ENCODE measurements at regions not wholly inside any gene's neighbourhood (a gene's known extent, or its start where the extent isn't known, plus 50 kb on each side); places are given as distances from the start of the nearest gene placed in this dataset.

DNA sequence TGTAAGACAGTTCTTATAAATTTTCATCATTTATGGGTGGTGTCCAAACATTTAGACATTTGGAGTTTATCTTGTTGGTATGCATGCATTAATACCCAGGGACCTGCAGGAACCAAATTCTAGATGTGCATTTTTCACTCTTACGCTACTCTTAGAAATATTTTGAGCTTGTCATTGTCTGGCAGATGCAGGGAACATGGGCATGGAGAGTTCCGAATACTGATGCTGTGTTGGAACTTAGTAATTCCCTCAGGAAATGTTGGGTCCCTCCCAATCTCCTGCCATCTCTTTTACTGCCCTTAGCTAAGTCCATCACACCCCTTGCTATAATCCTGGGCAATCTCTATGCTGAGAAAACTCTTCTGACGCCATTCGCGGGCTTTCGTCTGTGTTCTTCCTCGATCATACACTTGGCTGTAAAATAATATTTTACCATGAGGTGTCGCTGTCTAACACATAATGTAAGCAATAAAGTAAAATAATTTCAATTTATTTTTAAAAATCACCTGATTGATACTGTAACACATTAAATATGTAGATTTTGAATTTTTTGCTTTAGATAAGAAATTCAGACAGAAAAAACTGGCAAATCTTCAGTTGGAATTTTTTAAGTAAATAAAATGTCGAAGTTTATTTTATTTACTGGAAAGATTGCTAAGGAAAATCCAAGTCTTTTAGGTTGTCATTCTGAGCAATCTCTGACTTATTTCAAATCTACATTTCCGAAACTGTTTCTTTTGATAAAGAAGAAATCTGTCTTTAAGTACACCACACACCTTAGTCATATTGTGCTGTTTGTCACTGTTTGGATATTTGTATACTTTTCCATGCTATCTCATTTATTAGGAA lies 304.1 kb upstream of the SSTR1 start:
- peak; percentile 70 for DNase-seq

DNA sequence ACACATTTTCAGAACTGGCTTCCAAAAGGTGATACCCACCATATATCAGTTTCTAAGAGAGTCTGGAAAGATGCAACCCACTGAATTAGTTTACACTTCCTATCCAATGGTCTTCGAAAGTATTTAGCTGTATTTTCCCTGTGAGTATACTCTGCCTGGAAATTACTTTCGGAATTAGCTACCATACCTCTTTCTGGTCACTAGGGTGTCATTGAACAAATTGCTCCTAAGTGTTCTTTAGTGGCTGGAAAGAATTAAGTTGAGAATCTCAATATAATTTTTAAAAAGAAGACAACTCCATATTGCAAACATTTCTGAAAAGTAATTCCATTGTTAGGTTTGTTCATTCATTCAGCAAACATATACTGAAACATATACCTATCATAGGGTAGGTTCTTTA lies 283.1 kb upstream of the SSTR1 start:
- DNase-seq = no peak

DNA sequence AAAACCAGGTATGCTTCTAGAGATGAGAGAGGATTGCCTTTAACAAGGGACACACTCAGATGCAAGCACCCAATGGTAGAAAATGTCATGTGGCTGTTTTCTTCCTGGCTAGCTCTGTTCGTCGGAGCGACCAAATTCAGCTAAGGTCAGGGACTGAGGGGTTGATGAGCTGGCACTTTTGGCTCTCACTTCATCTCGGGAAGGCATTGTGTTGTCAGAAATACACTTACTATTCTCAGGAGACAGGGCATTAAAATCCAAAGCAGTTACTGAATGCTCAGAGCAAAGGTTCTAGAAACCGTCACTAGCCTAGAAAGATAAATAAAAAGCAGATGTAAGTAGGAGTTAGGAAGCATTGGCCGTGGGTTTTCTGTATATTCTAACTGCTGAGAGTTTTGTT lies 275.7 kb upstream of the SSTR1 start:
- no peak for DNase-seq

DNA sequence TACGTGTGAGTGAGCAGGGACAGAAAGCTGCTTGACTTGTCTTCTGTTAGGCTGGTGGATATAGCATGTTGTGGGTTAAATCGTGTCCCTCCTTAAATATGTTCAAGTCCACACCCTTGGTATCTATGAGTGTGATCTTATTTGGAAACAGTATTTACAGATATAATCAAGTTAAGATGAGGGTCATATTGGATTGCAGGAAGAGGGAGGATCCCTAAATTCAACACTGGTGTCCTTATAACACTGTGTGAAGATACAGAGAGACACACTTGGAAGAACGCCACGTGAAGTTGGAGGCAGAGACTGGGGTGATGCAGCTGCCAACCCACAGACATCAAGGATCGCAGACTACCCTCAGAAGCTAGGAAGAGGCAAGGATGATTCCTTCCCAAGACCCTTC lies 275.2 kb upstream of the SSTR1 start:
- DNase-seq = no peak

DNA sequence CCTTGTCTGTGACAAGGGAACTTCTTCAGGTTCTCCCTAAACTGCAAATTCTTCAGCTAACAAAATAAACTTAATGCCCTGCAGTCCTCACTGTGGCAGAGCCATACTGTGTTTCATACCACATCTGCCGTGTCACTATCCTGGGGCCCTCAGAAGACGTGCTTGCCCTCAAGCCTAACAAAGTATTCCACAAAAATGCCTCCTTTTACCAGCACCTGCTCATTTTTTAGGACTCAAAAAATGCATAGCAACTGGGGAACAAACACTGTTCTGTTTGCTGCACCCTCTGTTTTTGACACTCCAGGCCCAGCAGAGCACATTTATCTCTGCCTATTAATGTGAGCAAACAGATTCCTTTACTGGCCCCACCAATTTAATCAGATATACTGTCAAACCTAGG lies 270.7 kb upstream of the SSTR1 start:
- no peak for DNase-seq

DNA sequence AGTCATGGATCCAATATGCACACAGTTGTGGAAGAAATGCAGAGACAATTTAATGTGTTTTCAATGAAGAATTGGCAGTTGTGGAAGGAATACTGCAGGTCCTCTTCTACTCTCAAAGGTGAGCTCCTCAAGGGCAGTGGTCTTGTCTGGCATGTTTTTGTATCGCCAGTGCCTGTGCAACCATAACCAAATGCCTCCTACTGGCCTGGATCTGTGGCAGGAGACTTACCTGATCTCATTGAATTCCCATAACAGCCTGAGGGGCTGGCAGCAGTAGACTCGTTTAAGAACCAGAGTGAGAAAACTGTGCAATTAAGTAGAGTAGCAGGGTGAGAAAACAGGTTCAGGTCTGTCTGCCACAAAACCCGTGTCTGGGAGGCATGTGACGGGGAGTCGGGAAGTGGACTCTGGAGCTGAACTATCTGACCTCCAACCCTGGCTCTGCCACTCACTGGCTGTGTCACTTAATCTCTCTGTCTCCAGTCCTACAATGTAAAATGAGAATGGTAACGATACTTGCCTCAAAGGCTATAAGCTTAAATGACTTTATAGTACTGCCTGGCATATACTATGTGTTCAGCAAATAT lies 268.2 kb upstream of the SSTR1 start:
- DNase-seq = no peak

DNA sequence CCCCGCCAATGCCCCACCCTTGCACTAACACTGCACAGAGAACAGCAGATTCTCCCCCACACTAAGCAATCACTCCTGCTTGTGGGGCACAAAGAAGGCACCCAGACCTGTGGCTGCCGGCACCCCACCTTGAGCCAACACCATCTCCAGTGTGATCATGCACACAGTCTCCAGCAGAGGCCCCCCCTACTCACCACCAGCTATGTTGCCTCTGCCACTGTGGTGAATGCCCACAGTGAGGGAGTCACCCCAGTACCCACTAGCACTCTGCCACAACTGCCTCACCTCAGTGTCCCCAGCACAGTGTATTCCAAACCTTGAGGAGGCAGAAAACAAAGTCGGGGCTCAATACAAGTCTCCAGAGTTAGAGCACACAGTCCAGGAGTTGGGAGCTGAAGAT lies 261.7 kb upstream of the SSTR1 start:
- DNase-seq = no peak

DNA sequence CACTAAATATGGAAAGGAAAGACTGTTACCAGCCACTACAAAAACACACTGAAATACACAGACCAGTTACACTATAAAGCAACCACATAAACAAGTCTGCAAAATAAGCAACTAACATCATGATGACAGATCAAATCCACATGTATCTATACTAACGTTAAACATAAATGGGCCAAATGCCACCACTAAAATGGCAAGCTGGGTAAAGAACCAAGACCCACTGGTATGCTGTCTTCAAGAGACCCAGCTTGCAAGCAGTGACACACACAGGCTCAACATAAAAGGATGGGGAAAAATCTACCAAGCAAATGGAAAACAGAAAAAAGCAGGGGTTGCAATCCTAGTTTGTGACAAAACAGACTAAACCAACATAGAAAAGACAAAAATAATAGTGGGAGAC lies 260.9 kb upstream of the SSTR1 start:
- no peak for DNase-seq

DNA sequence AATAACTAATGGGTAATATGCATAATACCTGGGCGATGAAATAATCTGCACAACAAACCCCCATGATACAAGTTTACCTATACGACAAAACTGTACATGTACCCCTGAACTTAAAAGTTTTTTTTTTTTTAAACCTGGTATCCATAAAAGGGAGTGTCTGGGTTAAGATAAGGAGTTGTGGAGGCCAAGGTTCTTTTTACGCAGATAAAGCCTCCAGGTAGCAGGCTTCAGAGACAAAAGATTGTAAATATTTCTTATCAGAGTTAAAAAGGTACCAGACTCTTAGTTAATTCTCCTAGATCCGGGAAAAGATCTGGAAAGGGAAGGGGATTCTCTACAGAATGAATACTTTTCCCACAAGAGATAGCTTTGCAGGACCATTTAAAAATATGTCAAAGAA lies 259.4 kb upstream of the SSTR1 start:
- no peak for DNase-seq

DNA sequence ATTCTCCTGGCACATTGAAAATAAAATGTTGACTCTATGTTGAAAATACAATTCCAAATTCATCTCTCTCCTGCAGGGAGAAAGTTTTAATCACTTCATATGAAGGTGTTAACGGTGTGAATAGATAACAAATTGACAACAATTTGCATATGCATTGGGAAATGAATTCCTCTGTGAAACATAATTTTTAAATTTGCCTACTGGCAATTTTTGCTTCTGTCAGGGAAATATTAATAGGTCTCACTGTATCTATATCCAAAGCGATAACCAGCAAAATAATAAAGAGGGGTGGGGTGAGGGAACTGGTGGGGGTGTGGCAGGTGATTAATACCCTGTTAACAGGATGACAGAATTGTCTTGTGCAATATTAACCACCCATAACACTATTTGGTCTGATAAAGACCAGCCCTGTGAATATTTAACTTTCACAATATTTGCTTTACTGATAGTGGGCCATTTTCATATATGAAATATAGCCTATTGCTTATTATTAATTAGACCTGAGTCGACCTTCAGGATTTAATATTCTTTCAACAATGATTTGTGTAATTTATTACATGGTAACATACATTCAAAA lies 239.0 kb upstream of the SSTR1 start:
- no peak for DNase-seq

DNA sequence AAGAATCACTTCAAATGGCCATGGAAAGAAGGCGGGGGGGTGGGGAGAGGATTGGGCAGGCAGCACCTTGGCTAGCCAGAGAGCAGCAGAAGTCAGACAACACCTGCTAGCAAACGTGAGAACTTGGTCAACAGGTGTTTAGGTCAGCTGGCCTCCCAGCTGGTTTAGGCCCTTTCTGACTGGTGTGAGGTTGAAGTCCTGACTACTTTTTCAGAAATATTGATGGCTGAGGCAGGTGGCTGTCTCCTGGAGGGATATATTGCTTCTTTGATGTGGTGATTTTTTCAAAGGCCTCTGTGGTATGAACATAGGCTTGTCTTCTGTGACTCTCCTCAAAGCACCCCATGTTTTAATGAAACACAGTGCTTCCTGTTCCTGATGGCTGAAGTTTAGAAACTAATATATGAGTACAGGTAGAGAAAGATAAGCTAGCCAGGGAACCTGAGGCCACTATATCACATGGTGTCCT lies 238.2 kb upstream of the SSTR1 start:
- DNase-seq = no peak

DNA sequence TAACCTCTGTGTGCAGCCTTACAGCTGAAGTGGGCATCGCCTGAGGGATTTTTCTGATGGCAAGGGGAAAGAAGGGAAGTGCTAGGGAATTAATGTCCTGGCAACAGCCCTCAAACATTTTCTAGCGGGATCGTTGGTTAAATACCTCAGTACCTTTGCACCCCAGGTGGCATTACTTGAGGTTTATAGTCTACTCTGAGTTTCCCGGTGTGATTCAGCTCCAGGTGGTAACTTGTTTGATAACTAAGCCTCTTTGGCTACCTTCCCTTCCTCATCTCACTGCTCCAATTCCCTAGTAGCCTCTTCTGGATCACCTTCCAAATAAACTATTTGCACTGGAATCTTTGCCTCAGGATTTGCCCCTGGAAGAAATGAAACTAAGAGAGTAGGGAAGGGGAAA lies 237.0 kb upstream of the SSTR1 start:
- no peak for DNase-seq

DNA sequence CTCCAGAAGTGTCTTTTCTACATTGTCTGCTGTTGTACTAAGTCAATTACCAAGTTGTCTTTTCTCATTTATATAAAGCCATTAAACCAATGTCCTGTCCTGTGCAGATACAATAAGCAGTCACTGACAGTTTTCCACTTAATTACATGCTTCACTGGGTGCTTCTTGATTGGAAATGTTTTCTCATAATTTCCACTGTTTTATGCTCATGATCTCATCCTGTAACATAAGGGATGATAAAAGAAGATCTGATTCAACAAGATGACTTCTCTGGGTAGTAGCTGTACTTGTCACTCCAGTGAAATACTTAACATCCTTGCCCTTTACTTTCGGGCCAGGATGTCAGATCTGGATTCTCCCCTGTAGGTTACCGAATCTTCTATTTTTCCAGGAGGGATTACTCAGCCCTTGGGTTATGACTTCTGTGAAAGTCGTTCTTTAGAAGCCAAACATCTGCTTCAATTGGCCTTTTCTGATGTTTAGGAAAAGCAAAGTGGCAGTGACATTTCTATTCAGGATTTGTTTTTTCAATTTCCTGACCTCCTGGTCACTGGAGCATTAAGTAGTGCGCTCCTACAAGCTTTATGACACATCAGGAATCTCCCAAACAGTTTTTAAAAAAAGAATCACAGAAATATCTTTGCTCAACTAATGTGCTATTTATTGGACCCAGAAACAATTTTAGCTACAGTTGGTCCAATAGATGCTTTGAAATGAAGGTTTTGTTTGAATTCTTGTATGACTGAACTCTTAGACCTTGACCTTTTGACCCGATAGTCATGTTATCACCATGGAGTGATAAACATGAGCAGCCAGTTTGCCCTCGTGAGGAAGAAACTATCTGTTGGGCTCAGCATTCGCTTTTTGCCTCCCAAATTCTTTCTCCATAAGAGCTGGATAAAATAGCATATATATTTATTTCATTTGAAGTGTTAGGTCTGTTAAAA lies 234.5 kb upstream of the SSTR1 start:
- DNase-seq = peak; percentile 31

DNA sequence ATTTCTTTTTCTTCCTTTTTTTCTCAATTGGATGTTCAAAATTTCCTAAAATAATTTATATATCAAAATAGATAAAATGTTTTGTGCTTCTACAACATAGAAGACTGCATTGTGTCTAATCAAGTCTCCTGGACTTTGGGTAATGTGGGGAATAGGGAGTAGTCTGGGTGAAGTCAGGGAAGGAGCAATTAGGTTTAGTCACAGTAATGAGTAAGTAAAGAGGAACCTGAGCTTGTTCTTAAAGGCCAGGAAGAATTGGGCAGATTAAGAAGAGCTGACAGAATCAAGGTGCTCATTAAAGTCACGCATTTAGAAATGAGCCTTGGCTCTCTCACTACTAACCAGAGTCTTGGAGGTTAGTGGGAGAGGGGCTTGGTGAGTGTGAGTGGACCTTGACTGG lies 233.3 kb upstream of the SSTR1 start:
- DNase-seq = peak; percentile 3

DNA sequence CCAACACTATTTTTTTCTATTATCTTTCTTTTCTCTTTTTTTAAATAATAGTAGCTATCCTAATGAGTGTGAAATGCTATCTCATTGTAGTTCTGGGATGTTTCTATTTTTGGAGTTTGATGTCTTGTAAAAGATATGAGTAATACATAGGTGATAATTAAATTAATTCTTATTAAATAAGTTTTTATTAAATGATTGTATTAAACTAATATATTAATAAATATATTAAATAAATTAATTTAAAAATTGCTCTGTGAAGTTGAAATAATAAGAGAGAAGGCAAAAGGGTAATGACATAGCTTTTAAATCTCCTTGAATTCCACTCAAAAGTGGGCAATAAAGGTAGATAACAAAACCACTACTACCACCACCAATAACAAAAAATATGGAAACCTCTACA lies 230.2 kb upstream of the SSTR1 start:
- DNase-seq = no peak

DNA sequence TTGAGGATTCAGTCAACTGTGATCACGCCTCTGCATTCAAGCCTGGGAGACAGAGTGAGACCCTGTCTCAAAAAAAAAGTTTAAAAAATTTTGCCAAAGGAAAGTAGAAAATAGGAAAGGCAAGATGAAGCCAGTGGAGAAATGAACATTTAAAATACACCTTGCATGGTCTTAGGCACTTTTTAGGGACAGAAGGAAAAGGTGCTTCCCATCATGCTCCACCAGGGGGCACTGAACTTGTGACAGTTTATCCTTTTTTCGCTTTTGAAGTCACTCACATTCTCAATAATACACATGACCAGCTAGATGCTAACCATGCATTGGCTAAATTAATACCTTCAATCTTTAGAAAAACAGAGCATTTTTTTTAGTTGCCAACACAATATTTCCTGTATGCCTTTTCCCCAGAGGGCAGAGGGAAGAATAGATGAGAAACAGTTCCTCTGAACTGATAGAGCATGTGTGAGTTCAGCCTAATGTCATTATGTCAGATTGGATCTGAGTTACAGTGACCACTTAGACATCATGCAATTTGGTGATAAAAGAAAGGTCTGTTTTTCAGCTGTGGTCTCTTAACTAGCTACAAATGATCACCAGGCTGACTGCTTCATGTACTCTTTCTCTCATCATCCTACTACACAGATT lies 221.8 kb upstream of the SSTR1 start:
- DNase-seq = peak; percentile 67

DNA sequence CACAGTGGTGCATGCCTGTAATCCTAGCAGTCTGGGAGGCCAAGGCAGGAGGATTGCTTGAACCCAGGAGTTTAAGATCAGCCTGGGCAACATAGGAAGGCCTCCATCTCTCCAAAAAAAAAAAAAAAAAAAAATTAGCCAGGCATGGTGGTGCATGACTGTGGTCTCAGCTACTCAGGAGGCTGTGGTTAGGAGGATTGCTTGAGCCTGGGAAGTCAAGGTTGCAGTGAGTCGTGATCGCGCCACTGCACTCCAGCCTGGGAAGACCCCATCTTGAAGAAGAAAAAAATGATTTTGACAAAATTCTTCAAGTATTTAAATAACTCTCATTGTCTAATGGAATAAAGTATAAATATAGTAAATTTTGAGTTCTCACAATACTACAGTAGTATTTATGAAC lies 219.2 kb upstream of the SSTR1 start:
- peak; percentile 52 for DNase-seq

DNA sequence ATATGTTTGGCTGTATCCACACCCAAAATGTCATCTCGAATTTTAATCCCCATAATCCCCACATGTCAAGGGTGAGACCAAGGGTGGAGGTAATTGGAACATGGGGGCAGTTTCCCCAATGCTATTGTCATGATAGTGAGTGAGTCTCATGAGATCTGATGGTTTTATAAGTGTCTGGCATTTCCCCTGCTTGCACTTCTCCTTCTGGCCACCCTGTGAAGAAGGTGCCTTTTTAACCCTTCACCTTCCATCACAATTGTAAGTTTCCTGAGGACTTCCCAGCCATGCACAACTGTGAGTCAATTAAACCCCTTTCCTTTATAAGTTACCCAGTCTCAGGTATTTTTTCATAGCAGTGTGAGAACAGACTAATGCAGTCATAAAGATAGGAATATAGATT lies 216.7 kb upstream of the SSTR1 start:
- DNase-seq = no peak

DNA sequence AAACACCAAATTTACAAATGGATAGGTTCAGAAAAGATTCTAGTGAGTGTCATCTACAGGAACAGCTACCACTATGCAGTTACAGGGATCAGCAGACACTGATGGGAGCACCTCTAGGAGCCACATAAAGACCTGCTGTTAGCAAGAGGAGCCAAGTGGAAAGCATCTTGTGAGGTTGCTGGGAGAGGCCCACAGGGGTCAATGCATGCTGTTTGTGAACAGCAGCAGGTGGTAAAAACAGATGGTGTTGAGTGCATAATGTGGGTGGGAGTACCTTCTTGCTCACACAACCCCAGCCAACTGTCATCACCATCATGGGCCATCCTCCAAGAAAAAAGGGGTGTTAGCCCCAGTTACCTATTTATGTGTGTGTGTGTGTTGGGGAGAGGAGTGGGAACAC lies 215.2 kb upstream of the SSTR1 start:
- DNase-seq = no peak

DNA sequence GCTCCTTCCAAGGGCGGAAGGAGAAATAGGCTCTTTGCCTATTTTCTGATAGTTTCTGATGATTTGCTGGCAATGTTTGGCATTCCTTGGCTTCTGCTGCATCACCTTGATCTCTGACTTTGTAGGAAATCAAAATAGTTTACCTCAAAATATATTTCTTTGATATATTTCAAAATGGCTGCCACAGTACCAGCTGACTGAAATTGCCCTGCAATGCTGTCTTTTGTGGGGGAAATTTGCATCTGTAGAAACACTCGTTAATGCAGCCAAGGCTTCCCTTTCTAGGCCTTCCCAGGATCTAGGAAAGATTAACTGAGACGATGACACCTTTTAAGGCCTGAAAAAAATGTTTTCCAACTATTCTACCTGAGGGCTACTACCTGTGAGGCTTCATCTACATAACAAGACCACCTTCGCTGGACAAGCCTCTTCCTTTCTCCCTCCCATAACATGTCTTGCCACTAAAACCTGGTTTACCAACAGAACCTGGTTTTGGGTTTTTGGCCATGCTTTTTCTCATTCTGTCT lies 212.8 kb upstream of the SSTR1 start:
- no peak for DNase-seq

DNA sequence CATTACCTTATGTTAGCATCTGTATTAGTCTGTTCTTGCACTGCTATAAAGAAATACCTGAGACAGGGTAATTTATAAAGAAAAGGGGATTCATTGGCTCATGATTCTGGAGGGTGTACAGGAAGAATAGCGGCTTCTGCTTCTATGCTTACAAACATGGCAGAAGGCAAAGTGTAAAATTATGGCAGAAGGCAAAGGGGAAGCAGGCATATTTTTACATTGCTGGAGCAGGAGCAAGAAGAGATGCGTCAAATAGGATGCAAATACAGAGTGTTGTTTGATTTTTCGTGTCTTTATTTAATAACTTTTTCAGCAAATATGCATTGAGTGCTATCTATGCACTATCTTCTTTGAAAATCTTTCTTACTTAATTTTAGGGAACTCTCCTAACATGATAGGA lies 210.7 kb upstream of the SSTR1 start:
- DNase-seq = no peak

DNA sequence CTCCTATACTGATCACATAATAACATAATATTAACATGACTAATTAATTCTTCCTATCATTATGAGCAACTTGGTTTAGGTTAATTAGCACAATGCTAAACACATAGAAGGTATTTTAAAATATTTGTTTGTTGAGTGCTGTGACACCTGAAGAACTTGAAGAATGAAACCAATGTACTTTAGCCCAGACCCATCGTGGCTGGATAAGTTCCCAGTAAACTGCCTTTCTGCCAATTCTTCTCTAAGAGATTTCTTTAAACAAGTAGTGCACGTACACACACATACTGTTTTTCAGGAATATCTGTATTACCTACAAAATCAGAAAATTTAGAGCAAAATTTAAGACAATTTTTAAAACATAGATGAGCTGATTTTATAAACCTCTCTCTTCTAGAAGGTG lies 207.4 kb upstream of the SSTR1 start:
- no peak for DNase-seq
